Karpas-422 (cell line): ENCODE measurements at regions not wholly inside any gene's neighbourhood (a gene's known extent, or its start where the extent isn't known, plus 50 kb on each side); places are given as distances from the start of the nearest gene placed in this dataset.
"Not testable (repeated sequence)": the region's sequence is repeated elsewhere in the genome, so short reads cannot be mapped to it uniquely, and the experiment has no call there.

Source experiments
- DNase-seq: peaks from one replicate; pipeline ENCODE4 v3.0.0-alpha.2; 2015
- H2AFZ ChIP-seq: fragments of 200-600 bp; sonication (generic); 2 replicates; pipeline ENCODE4 v1.6.1; 2014; ENCODE audit warnings: antibody characterized with exemption, low read length, mixed read lengths
- H3K27ac ChIP-seq: fragments of 200-600 bp; sonication (generic); 2 replicates; pipeline ENCODE4 v1.5.1; 2014; ENCODE audit warnings: mild to moderate bottlenecking, low read length, moderate library complexity
- H3K27me3 ChIP-seq: fragments of 200-600 bp; sonication (generic); 2 replicates; pipeline ENCODE4 v1.6.1; 2014; ENCODE audit warnings: low read length, mixed read lengths
- H3K36me3 ChIP-seq: fragments of 200-600 bp; sonication (generic); 2 replicates; pipeline ENCODE4 v1.6.1; 2014; ENCODE audit warnings: low read length, mixed read lengths; ENCODE audit not compliant: insufficient read depth
- H3K4me1 ChIP-seq: fragments of 200-600 bp; sonication (generic); 2 replicates; pipeline ENCODE4 v1.6.1; 2014; ENCODE audit warnings: mild to moderate bottlenecking, low read length, mixed read lengths
- H3K4me2 ChIP-seq: fragments of 200-600 bp; sonication (generic); 2 replicates; pipeline ENCODE4 v1.6.1; 2014; ENCODE audit warnings: low read length, low read depth, mild to moderate bottlenecking; ENCODE audit not compliant: poor library complexity, severe bottlenecking
- H3K4me3 ChIP-seq: fragments of 200-600 bp; sonication (generic); 2 replicates; pipeline ENCODE4 v1.5.1; 2014; ENCODE audit warnings: mild to moderate bottlenecking, antibody characterized with exemption, low read length, mixed read lengths
- H3K79me2 ChIP-seq: fragments of 200-600 bp; sonication (generic); 2 replicates; pipeline ENCODE4 v1.6.1; 2014; ENCODE audit warnings: mild to moderate bottlenecking, low read length, mixed read lengths
- H3K9ac ChIP-seq: fragments of 200-600 bp; sonication (generic); 2 replicates; pipeline ENCODE4 v1.6.0; 2014; ENCODE audit warnings: low read length
- H3K9me2 ChIP-seq: fragments of 200-600 bp; sonication (generic), shearing (Covaris generic); replicated peaks from 2 replicates; pipeline ENCODE4 v1.6.0; 2014; ENCODE audit warnings: mild to moderate bottlenecking, low read length, moderate library complexity; ENCODE audit not compliant: insufficient read depth
- H3K9me3 ChIP-seq: fragments of 300-700, 200-600 bp; sonication (generic); 2 replicates; pipeline ENCODE4 v1.6.1; 2014; ENCODE audit warnings: low read length, mixed read lengths
- H4K20me1 ChIP-seq: fragments of 200-600 bp; sonication (generic); 2 replicates; pipeline ENCODE4 v1.6.1; 2014; ENCODE audit warnings: mild to moderate bottlenecking, antibody characterized with exemption, low read length, low read depth; ENCODE audit not compliant: insufficient read depth

DNA sequence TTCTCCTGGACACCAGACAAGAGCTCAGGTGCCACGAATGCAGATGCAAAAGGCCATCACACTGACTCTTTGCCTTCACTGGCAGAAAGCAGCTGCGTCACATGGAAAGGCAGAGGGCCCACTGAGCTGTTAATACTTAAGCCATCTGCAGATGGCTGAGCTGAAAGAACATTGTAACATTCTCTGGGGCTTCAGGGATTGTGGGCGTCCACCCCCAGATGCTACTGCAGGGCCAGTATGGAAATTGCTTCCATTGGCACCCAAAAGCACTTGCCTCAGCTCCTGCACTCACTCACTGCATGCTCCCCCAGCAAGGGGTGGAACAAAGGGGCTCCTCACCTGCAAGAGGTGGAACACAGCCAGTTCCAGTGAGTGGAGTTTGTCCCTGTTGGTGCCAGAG, 1264.6 kb downstream of the REEP3 start:
- H3K79me2 ChIP-seq, result no peaks in the 10 kb centered on the region
- H3K27me3 ChIP-seq, result no peaks in the 10 kb centered on the region
- H3K4me1 ChIP-seq, result no peaks in the 10 kb centered on the region
- no peaks in the 10 kb centered on the region for H4K20me1 ChIP-seq
- no peak overlapping the region for H2AFZ ChIP-seq
- no peak overlapping the region for H3K9ac ChIP-seq
- no peak overlapping the region for H3K4me2 ChIP-seq
- no peaks in the 10 kb centered on the region for H3K9me2 ChIP-seq
- no peaks in the 10 kb centered on the region for H3K36me3 ChIP-seq
- DNase-seq, result no peak
- H3K9me3 ChIP-seq, result no peaks in the 10 kb centered on the region; the same call in 1 of the 2 replicates
- no peak overlapping the region for H3K27ac ChIP-seq
- no peak overlapping the region for H3K4me3 ChIP-seq

DNA sequence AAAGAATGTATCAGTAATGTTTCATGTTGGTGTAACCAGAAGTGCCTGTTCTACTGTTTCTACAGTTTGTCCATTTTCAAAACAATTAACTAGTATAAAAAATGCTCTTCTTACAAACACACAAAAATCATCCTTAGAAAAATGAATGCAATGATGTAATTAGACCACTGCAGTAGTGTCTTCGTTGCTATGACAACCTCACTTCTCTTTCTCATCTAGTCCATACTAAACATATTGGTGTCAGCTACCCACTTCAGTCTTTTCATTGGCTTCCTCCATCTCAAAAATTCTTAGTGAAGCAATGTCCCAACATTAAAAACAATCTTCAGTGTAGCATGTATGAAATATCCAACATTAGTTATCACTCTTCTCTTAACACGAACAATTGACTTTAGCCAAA, 1265.8 kb downstream of the REEP3 start:
- Histone ChIP-seq H3K79me2 (no peaks in the 10 kb centered on the region), H3K36me3 (no peaks in the 10 kb centered on the region), H3K4me1 (no peaks in the 10 kb centered on the region), H3K4me3 (no peak overlapping the region), H3K4me2 (no peak overlapping the region), H3K9ac (no peak overlapping the region), H4K20me1 (no peaks in the 10 kb centered on the region), H3K9me2 (no peaks in the 10 kb centered on the region), H3K27ac (no peak overlapping the region), H3K27me3 (no peaks in the 10 kb centered on the region), H3K9me3 (no peaks in the 10 kb centered on the region; the same call in 1 of the 2 replicates), H2AFZ (no peak overlapping the region)
- DNase-seq, result no peak

DNA sequence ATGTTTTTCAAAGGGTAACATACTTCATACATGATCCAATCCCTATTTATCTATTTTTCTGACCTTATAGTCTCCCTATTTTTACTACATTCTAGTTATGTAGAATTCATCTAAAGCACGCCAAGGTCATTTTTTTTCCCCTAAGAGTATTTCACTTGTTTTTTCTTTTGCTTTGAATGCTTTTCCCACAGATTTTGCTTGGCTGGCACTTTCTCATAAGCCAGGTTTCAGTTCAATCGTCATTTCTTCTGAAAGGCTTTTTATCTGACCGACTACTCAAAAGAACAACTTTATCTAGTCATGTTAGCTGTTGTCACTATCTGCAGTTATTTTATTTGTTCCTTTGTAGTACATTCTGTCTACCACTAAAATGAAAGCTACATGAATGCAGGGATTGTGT, 1274.6 kb downstream of the REEP3 start:
- Histone ChIP-seq H3K4me1 (no peaks in the 10 kb centered on the region), H3K27me3 (no peaks in the 10 kb centered on the region), H3K9me2 (no peaks in the 10 kb centered on the region), H3K4me2 (no peak overlapping the region), H3K79me2 (no peaks in the 10 kb centered on the region), H2AFZ (no peak overlapping the region), H4K20me1 (no peaks in the 10 kb centered on the region), H3K9ac (no peak overlapping the region), H3K4me3 (no peak overlapping the region), H3K36me3 (no peaks in the 10 kb centered on the region), H3K9me3 (no peaks in the 10 kb centered on the region), H3K27ac (no peak overlapping the region)
- DNase-seq, result no peak

DNA sequence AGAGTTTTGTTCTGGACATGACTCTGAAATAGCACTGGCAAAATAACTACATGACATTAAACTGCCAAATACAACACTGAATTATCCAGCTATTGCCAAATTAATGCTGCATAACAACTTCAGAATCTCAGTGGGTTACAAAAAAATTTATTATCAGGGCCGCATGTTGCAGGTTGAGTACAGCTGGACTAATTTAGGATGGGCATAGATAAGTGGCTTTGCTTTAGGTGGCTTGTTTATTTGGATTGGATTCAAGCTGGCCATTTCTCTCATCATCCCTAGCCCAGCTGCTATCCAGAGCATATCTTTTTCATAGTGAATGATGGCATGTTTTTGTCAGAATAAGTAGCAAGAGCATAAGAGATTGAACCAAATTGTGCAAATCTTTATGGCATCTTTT, 1277.1 kb downstream of the REEP3 start:
- Histone ChIP-seq H2AFZ (no peak overlapping the region), H3K9me2 (no peaks in the 10 kb centered on the region), H3K4me2 (no peak overlapping the region), H3K4me1 (no peaks in the 10 kb centered on the region), H3K27me3 (no peaks in the 10 kb centered on the region), H3K4me3 (no peak overlapping the region), H3K79me2 (no peaks in the 10 kb centered on the region), H4K20me1 (no peaks in the 10 kb centered on the region), H3K27ac (no peak overlapping the region), H3K36me3 (no peaks in the 10 kb centered on the region), H3K9ac (no peak overlapping the region), H3K9me3 (no peaks in the 10 kb centered on the region)
- DNase-seq, result no peak

DNA sequence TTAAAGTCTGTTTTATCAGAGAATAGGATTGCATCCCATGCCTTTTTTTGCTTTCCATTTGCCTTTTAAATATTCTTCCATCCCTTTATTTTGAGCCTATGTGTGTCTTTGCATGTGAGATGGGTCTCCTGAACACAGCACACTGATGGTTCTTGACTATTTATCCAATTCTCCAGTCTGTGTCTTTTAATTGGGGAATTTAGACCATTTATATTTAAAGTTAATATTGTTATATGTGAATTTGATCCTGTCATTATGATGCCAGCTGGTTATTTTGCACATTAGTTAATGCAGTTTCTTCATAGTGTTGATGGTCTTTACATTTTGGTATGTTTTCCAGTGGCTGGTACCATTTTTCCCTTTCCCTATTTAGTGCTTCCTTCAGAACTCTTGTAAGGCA, 1287.0 kb downstream of the REEP3 start:
- not testable (repeated sequence) for H3K9me2 ChIP-seq, H2AFZ ChIP-seq, H3K79me2 ChIP-seq, H3K27me3 ChIP-seq, H4K20me1 ChIP-seq, H3K27ac ChIP-seq, H3K9ac ChIP-seq, H3K36me3 ChIP-seq, H3K4me3 ChIP-seq, H3K4me2 ChIP-seq, DNase-seq, H3K4me1 ChIP-seq, H3K9me3 ChIP-seq

DNA sequence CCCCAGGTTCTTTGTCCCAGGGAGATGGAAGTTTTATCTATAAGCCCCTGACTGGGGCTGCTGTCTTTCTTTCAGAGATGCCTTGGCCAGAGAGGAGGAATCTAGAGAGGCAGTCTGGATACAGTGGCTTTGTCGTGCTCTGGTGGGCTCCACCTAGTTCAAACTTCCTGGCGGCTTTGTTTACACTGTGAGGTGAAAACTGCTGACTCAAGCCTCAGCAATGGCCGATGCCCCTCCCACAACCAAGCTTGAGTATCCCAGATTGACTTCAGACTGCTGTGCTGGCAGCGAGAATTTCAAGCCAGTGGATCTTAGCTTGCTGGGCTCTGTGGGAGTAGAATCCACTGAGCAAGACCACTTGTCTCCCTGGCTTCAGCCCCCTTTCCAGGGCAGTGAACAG, 1288.8 kb downstream of the REEP3 start:
- H3K79me2 ChIP-seq, result not testable (repeated sequence)

DNA sequence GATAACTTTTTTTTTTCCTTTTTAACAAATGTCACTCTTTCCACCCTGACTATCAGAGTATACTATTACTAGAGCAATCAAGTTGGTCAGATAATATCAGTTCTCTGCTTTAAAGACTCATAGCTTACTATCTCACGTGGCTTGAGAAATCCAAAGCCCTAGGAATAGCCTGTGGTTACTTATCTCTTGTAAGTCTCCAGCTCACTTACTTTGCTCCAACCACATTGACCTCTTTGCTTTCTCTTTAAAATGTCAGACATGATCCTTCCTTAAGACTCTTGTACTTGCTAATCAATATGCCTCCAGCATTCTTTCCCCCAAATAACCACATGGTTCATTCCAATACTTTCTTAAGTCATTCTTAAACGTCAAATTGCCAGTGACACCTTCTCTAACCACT, 1292.2 kb downstream of the REEP3 start:
- H3K9ac ChIP-seq, result no peak overlapping the region
- H3K4me2 ChIP-seq, result no peak overlapping the region
- H3K4me1 ChIP-seq, result no peaks in the 10 kb centered on the region
- H3K79me2 ChIP-seq, result no peaks in the 10 kb centered on the region
- DNase-seq, result no peak
- H3K27me3 ChIP-seq, result no peaks in the 10 kb centered on the region
- H3K27ac ChIP-seq, result no peak overlapping the region
- no peaks in the 10 kb centered on the region for H4K20me1 ChIP-seq
- H3K9me2 ChIP-seq, result no peaks in the 10 kb centered on the region
- no peaks in the 10 kb centered on the region for H3K9me3 ChIP-seq
- H3K4me3 ChIP-seq, result no peak overlapping the region
- H3K36me3 ChIP-seq, result no peaks in the 10 kb centered on the region
- no peak overlapping the region for H2AFZ ChIP-seq

More for the DNA sequence above, 1288.8 kb downstream of the REEP3 start:
- H3K27me3 ChIP-seq, H3K27ac ChIP-seq, H3K4me3 ChIP-seq, H3K9ac ChIP-seq, H3K4me2 ChIP-seq, H3K9me2 ChIP-seq, H2AFZ ChIP-seq, H4K20me1 ChIP-seq, H3K4me1 ChIP-seq, DNase-seq, H3K36me3 ChIP-seq, H3K9me3 ChIP-seq: not testable (repeated sequence)

DNA sequence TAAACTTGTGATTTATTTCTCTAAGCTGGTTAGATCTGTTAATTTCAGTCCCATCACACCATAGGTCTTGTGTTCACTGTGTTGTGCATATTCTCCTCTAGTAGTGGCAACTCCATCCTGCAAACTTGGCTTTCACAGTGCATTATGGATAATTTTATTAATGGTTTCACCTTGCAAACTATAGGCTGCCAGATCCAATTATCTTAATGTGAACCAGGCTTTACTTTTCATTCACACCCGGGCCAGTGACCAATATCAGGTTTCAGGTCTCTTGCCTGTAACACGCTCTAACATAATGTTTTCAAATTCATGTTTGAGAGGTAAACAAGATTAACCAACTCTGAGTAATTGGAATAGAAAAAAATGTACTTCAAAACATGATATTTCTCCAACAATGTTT, 1293.0 kb downstream of the REEP3 start:
- no peak overlapping the region for H3K4me3 ChIP-seq
- DNase-seq, result no peak

DNA sequence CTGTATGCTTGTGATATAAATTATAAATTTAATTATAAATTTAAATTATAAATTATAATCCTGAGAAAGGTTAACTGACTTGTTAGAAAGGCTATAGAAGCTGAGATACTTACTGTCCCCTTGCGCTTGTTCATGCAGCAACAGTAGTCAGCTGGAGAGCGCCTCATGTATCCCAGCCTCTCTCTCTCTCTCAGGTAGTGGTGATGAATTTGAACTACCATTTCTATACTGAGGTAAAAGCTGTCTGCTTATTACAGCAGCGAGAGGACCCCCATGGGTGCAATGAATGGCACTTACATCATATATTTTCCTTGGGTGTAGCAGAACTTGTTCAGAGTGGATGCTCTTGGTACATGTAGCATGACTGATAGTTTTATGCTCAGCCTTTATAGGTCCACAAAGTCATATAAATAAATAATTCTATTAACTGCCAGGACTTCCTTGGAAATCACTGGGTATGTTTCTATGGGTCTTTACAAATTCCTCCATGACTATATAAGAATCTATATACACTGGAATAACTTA, 1308.7 kb downstream of the REEP3 start:
- H3K9ac ChIP-seq, result no peak overlapping the region
- H3K27ac ChIP-seq, result no peak overlapping the region
- no peaks in the 10 kb centered on the region for H3K27me3 ChIP-seq
- peaks cover 4% of the 10 kb centered on the region; the same call in 1 of the 2 replicates for H3K4me1 ChIP-seq
- DNase-seq, result no peak
- H3K79me2 ChIP-seq, result no peaks in the 10 kb centered on the region
- no peaks in the 10 kb centered on the region for H3K9me3 ChIP-seq
- H4K20me1 ChIP-seq, result no peaks in the 10 kb centered on the region
- H2AFZ ChIP-seq, result no peak overlapping the region
- H3K36me3 ChIP-seq, result no peaks in the 10 kb centered on the region
- H3K4me2 ChIP-seq, result no peak overlapping the region
- H3K4me3 ChIP-seq, result no peak overlapping the region
- no peaks in the 10 kb centered on the region for H3K9me2 ChIP-seq

More for the DNA sequence above, 1293.0 kb downstream of the REEP3 start:
- H3K4me2 ChIP-seq, result no peak overlapping the region
- no peaks in the 10 kb centered on the region for H3K79me2 ChIP-seq
- H3K9ac ChIP-seq, result no peak overlapping the region
- no peaks in the 10 kb centered on the region for H3K9me2 ChIP-seq
- H3K4me1 ChIP-seq, result no peaks in the 10 kb centered on the region
- no peak overlapping the region for H2AFZ ChIP-seq
- H3K27ac ChIP-seq, result no peak overlapping the region
- H3K27me3 ChIP-seq, result no peaks in the 10 kb centered on the region
- H3K9me3 ChIP-seq, result no peaks in the 10 kb centered on the region
- no peaks in the 10 kb centered on the region for H3K36me3 ChIP-seq
- no peaks in the 10 kb centered on the region for H4K20me1 ChIP-seq
